Stomach (tissue), 4 donors: ENCODE measurements at regions not wholly inside any gene's neighbourhood (a gene's known extent, or its start where the extent isn't known, plus 50 kb on each side); places are given as distances from the start of the nearest gene placed in this dataset.

ENCODE experiments used
- CTCF ChIP-seq, 7 experiments: fragments of 450-650 bp in 4 of 7; fragments of 200-600 bp in 3 of 7; sonication (generic) in 3 of 7; IDR thresholded peaks; one replicate each; pipeline ENCODE4 v1.5.1; 2016 to 2019; ENCODE audit warnings: antibody characterized with exemption in 7 of 7, control low read depth in 2 of 7, mild to moderate bottlenecking in 1 of 7
- EP300 ChIP-seq: sonication (generic); formaldehyde crosslinking; IDR thresholded peaks from one replicate; pipeline ENCODE4 v1.6.1; 2017; ENCODE audit warnings: antibody characterized with exemption
- POLR2A ChIP-seq, 4 donors: fragments of 450-650 bp; IDR thresholded peaks; one replicate each; pipeline ENCODE4 v1.6.1; 2016; ENCODE audit warnings: antibody characterized with exemption in 4 of 4, control low read depth in 2 of 4, mild to moderate bottlenecking in 1 of 4, moderate library complexity in 1 of 4
- POLR2AphosphoS5 ChIP-seq, 3 donors: sonication (generic); formaldehyde crosslinking; IDR thresholded peaks; one replicate each; pipeline ENCODE4 v1.6.1; 2016; ENCODE audit warnings: antibody characterized with exemption in 3 of 3

- TF ChIP-seq CTCF (IDR thresholded peaks at IDR 0.05) (no peak), POLR2A (IDR thresholded peaks at IDR 0.05) (no peak), POLR2AphosphoS5 (IDR thresholded peaks at IDR 0.05) (no peak), EP300 (no peak)
These were observed 815.5 kb downstream of the BRINP3 start for GRCh38 chr1:189662190-189662589.
